H1 (cell line): ENCODE measurements at regions not wholly inside any gene's neighbourhood (a gene's known extent, or its start where the extent isn't known, plus 50 kb on each side); places are given as distances from the start of the nearest gene placed in this dataset.

ENCODE experiments used
- EGR1 ChIP-seq: IDR thresholded peaks from 2 replicates; pipeline ENCODE4 v1.6.1; 2011; ENCODE audit warnings: low read depth, low read length, borderline replicate concordance
- JUN ChIP-seq: IDR thresholded peaks from 2 replicates; pipeline ENCODE4 v1.6.1; 2011; ENCODE audit warnings: low read depth, mild to moderate bottlenecking, improper control_type of control experiment, low read length

GRCh38 chr13:40366119-40366518 lies 300.3 kb downstream of the FOXO1 start (continued):
- TF ChIP-seq EGR1 = no peak
- no peak for TF ChIP-seq JUN
- TF ChIP-seq, all 59 proteins: peak for 0
